Cardiac fibroblast (primary cell): ENCODE measurements at regions not wholly inside any gene's neighbourhood (a gene's known extent, or its start where the extent isn't known, plus 50 kb on each side); places are given as distances from the start of the nearest gene placed in this dataset.
A peak's percentile ranks its signal among the peaks of the same experiment; 100 is the strongest.
"Not testable (repeated sequence)": the region's sequence is repeated elsewhere in the genome, so short reads cannot be mapped to it uniquely, and the experiment has no call there.

Experiments
- DNase-seq, 2 donors: peaks; one replicate each; pipeline versions ENCODE4 v3.0.0 to v3.0.0-alpha.2; 2010; ENCODE audit warnings: low read depth in 2 of 2
- H3K4me3 ChIP-seq, 2 donors: replicated peaks in 1 of 2; 1 replicate in 1 of 2; 2 replicates in 1 of 2; pipeline ENCODE4 v1.5.1; 2011; ENCODE audit warnings: low read depth in 2 of 2, low read length in 2 of 2, mild to moderate bottlenecking in 2 of 2, moderate library complexity in 1 of 2
- CTCF ChIP-seq: IDR thresholded peaks from one replicate; pipeline ENCODE4 v1.5.1; 2011; ENCODE audit warnings: low read depth, mild to moderate bottlenecking, low read length, inconsistent platforms

GRCh38 chr2:184993746-184994145, 395.4 kb downstream of the ZNF804A start:
- no peak for TF ChIP-seq CTCF
- DNase-seq = no peak

DNA sequence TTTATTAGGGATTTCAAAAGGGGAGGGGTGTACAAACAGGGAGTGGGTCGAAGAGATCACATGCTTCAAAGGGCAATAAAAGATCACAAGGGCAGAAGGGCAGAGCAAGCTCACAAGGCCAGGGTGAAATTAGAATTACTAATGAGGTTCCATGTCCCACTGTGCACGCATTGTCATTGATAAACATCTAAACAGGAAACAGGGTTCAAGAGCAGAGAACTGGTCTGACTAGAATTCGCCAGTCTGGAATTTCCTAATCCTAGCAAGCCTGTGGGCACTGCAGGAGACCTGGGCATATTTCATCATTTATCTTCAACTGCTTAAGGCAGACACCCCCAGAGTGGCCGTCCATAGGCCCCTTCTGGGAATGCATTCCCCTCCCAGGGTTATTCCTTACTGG, 408.2 kb downstream of the ZNF804A start:
- DNase-seq = no peak
- H3K4me3 ChIP-seq = no peak overlapping the region
- no peak for TF ChIP-seq CTCF

More at GRCh38 chr2:184993746-184994145, 395.4 kb downstream of the ZNF804A start:
- no peak overlapping the region for H3K4me3 ChIP-seq

DNA sequence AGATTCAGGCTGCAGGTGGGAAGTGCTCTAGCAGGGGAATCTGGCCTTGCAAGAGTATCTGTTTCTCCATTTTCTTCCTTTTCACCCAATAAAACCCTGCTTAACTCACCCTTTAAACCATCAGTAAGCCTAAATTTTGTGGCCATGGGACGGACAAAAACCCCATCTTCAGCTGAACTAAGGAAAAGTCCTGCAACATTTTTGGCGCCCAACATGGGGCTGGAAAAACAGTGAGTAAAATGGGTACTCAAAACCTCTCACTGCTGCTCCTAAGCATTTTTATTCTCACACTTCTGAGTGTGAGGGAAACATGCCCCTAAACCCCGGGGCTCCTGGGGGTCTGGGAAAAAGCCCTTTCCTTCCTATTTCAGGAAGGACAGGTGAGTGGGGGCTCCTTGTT, 414.3 kb downstream of the ZNF804A start:
- DNase-seq = peak; percentile 1 to 8
- no peak overlapping the region for H3K4me3 ChIP-seq
- no peak for TF ChIP-seq CTCF

GRCh38 chr2:185014076-185014475, 415.7 kb downstream of the ZNF804A start:
- H3K4me3 ChIP-seq = no peak overlapping the region
- no peak for DNase-seq
- TF ChIP-seq CTCF = no peak

DNA sequence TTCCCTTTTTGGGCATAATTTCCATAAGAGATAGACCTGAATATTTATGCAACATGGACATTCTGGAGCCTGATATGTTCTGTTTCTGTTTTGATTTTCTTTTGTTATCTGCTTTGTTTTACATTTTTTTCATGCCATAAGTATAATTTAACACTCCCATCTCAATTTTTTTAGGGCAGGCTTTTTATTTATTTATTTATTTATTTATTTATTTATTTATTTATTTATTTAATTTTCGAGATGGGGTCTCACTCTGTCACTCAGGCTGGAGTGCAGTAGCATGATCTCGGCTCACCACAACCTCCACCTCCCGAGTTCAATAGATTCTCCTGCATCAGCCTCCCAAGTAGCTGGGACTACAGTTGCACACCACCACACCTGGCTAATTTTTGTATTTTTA, 427.6 kb downstream of the ZNF804A start:
- not testable (repeated sequence) for H3K4me3 ChIP-seq, DNase-seq

GRCh38 chr2:185035906-185036305, 437.6 kb downstream of the ZNF804A start:
- TF ChIP-seq CTCF = no peak
- H3K4me3 ChIP-seq = no peak overlapping the region
- no peak for DNase-seq

DNA sequence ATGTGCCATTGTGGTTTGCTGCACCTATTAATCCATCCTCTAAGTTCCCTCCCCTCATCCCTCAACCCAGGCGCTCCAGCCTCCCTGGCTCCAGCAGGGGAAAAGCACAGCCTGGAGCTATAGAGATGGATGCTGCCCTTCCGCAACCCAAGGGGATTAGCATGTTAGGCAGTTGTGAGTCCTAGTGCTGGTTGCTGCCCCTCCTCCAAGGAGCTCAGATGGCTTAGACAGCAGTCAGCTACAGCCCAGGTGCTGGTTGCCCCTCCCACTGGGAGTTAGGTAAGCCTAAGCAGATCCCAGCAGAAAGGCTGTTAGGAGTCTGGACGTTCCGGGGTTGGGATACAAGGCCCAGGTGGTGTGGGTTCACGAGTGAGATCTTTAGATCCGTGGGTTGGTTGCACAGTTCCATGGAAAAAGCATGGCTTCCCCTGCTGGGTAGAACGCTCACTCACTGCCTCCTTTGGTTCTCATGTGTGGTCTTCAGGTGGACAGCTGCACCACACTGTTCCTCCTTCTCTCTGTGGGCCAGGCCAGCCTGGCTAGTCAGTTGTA, 446.1 kb downstream of the ZNF804A start:
- DNase-seq = no peak
- no peak overlapping the region for H3K4me3 ChIP-seq
- no peak for TF ChIP-seq CTCF
